ENCODE measurements at regions not wholly inside any gene's neighbourhood (a gene's known extent, or its start where the extent isn't known, plus 50 kb on each side); places are given as distances from the start of the nearest gene placed in this dataset.

- H2AK5ac ChIP-seq (ENCODE audit: low read depth, low read length), result peak overlapping the region; percentile 74; the same call in 1 of the 2 replicates
- no peak overlapping the region for H3K9ac ChIP-seq (ENCODE audit: low read depth, low read length)
- peak overlapping the region; percentile 55; the same call in 1 of the 2 replicates for H3K18ac ChIP-seq (ENCODE audit: low read depth, low read length)
- intact Hi-C loops (cut with micrococcal nuclease) (loop anchor here (5.0 kb wide), 1 partner anchor 86 kb away; no protein-coding TSS in a partner anchor), dilution Hi-C loops (cut with HindIII; ENCODE audit: low sequenced_read_pairs, unreplicated experiment) (no loop called here), in situ Hi-C loops (cut with MboI; ENCODE audit: low sequenced_read_pairs) (loop anchor here (10.0 kb wide), 1 partner anchor 184 kb away; the partner anchor contains the start of gene SLC38A2)
- no peak overlapping the region for H2AFZ ChIP-seq (replicated peaks; ENCODE audit: low read length, poor library complexity)
- H3K4me2 ChIP-seq (ENCODE audit: low read depth, low read length), result no peak overlapping the region
- WGBS, 2 experiments (ENCODE audit: extremely low coverage in 2 of 2, insufficient read length in 1 of 2), result 47% methylated on average over 2 of the region's 5 CpGs; no CpG with 5 or more reads in 1 of the 2 experiments
- no peak overlapping the region for H3K56ac ChIP-seq (ENCODE audit: extremely low read depth, insufficient read depth, low read length)
- ChIA-PET POLR2A (ENCODE audit: unreplicated experiment) (no interaction called here), CTCF (no interaction called here)
- peak overlapping the region; percentile 72 for H4K91ac ChIP-seq (ENCODE audit: insufficient read depth, low read depth, low read length)
- H3K79me1 ChIP-seq (ENCODE audit: low read depth in 1 of 2, low read length in 2 of 2), result peaks cover 4 to 23% of the 10 kb centered on the region in 2 experiments
- DNase-seq (no peak), ATAC-seq (ENCODE audit: low read depth) (no peak)
- no peak for TF ChIP-seq FOS (IDR thresholded peaks at IDR 0.05; ENCODE audit: low read depth, low read length)
- TF ChIP-seq, protein P1, sequence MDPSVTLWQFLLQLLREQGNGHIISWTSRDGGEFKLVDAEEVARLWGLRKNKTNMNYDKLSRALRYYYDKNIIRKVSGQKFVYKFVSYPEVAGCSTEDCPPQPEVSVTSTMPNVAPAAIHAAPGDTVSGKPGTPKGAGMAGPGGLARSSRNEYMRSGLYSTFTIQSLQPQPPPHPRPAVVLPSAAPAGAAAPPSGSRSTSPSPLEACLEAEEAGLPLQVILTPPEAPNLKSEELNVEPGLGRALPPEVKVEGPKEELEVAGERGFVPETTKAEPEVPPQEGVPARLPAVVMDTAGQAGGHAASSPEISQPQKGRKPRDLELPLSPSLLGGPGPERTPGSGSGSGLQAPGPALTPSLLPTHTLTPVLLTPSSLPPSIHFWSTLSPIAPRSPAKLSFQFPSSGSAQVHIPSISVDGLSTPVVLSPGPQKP (IDR thresholded peaks at IDR 0.05; ENCODE audit: borderline replicate concordance, low read depth, low read length), result no peak
- TF ChIP-seq RAD21 (IDR thresholded peaks at IDR 0.05; ENCODE audit: low read length), result no peak
- TF ChIP-seq POLR2A (IDR thresholded peaks at IDR 0.05; ENCODE audit: low read depth, low read length), result no peak
- no peak for TF ChIP-seq MAZ (IDR thresholded peaks at IDR 0.05; ENCODE audit: borderline replicate concordance, low read depth, low read length)
- TF ChIP-seq, protein P2, sequence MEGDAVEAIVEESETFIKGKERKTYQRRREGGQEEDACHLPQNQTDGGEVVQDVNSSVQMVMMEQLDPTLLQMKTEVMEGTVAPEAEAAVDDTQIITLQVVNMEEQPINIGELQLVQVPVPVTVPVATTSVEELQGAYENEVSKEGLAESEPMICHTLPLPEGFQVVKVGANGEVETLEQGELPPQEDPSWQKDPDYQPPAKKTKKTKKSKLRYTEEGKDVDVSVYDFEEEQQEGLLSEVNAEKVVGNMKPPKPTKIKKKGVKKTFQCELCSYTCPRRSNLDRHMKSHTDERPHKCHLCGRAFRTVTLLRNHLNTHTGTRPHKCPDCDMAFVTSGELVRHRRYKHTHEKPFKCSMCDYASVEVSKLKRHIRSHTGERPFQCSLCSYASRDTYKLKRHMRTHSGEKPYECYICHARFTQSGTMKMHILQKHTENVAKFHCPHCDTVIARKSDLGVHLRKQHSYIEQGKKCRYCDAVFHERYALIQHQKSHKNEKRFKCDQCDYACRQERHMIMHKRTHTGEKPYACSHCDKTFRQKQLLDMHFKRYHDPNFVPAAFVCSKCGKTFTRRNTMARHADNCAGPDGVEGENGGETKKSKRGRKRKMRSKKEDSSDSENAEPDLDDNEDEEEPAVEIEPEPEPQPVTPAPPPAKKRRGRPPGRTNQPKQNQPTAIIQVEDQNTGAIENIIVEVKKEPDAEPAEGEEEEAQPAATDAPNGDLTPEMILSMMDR (conservative IDR thresholded peaks at IDR 0.05; ENCODE audit: low read depth, low read length), result no peak
- no peak for TF ChIP-seq CEBPB (IDR thresholded peaks at IDR 0.05; ENCODE audit: low read depth, low read length)
- no peak for TF ChIP-seq BHLHE40 (IDR thresholded peaks at IDR 0.05; ENCODE audit: low read depth, low read length)
- TF ChIP-seq CHD1 (IDR thresholded peaks at IDR 0.05; ENCODE audit: low read depth, low read length), result no peak
- TF ChIP-seq RCOR1 (IDR thresholded peaks at IDR 0.05; ENCODE audit: insufficient replicate concordance, low read length), result no peak
- TF ChIP-seq MAFK (IDR thresholded peaks at IDR 0.05; ENCODE audit: low read depth, low read length), result no peak
- TF ChIP-seq MXI1 (IDR thresholded peaks at IDR 0.05; ENCODE audit: borderline replicate concordance, low read depth, low read length), result no peak
- TF ChIP-seq NFE2L2 (IDR thresholded peaks at IDR 0.05; ENCODE audit: low read depth, low read length), result no peak
- no peak for TF ChIP-seq RFX5 (IDR thresholded peaks at IDR 0.05; ENCODE audit: low read depth, low read length)
- H3K4ac ChIP-seq (ENCODE audit: low read depth, low read length), result peak overlapping the region; percentile 96; the same call in 1 of the 2 replicates
- H4K5ac ChIP-seq (ENCODE audit: low read depth, low read length), result no peak overlapping the region
- H3K36me3 ChIP-seq (ENCODE audit: control insufficient read depth, insufficient read depth, low read length), result no peaks in the 10 kb centered on the region
- no peak overlapping the region for H3K23ac ChIP-seq (ENCODE audit: low read depth, low read length)
- peaks cover 13% of the 10 kb centered on the region for H3K4me1 ChIP-seq (ENCODE audit: control insufficient read depth, insufficient read depth, low read length)
- H2BK20ac ChIP-seq (ENCODE audit: low read depth, low read length), result peak overlapping the region; percentile 58
- H3K27me3 ChIP-seq (ENCODE audit: control insufficient read depth, insufficient read depth, low read length), result no peaks in the 10 kb centered on the region
- H4K8ac ChIP-seq (ENCODE audit: low read depth in 2 of 2, low read length in 2 of 2), result peak overlapping the region in 1 of 2 experiments; percentile 37; a peak in 2 of 4 replicates
- no peaks in the 10 kb centered on the region for H4K20me1 ChIP-seq (ENCODE audit: insufficient read depth, low read length)
- no TSS peak for BruUV-seq (replicated peaks)
- peaks cover 6% of the 10 kb centered on the region for H3K9me1 ChIP-seq (ENCODE audit: insufficient read depth, low read length)
- H2AK9ac ChIP-seq (replicated peaks; ENCODE audit: low read depth, low read length, poor library complexity), result no peak overlapping the region
- peak overlapping the region; percentile 97; the same call in 1 of the 2 replicates for H3K27ac ChIP-seq (ENCODE audit: insufficient read depth, low read length)
- H2BK120ac ChIP-seq (ENCODE audit: low read depth, low read length), result peak overlapping the region; percentile 97
- H3K4me3 ChIP-seq (ENCODE audit: insufficient read depth, low read depth, low read length), result no peak overlapping the region
- H3K9me3 ChIP-seq (ENCODE audit: control insufficient read depth, insufficient read depth, low read length), result no peaks in the 10 kb centered on the region
- H2BK5ac ChIP-seq (ENCODE audit: low read depth, low read length, poor library complexity, severe bottlenecking), result peak overlapping the region; percentile 100
- H2BK15ac ChIP-seq (ENCODE audit: low read depth, low read length), result peak overlapping the region; percentile 93; the same call in 1 of the 3 replicates
- H3K14ac ChIP-seq (replicated peaks; ENCODE audit: low read depth, low read length), result no peak overlapping the region
Measured at GRCh38 chr12:46558677-46559076, 186.1 kb upstream of the SLC38A2 start.

Measured in IMR-90 (cell line).